GM23338 (cell line): ENCODE measurements at regions not wholly inside any gene's neighbourhood (a gene's known extent, or its start where the extent isn't known, plus 50 kb on each side); places are given as distances from the start of the nearest gene placed in this dataset.

Experiments
- ATAC-seq: fragments of 200-7000 bp; cut with Tn5 transposase; 3 replicates; pipeline ENCODE4 v1.9.1; 2020
- DNase-seq: peaks from one replicate; pipeline ENCODE4 v3.0.0-alpha.2; 2015; ENCODE audit warnings: low spot score
- H2AFZ ChIP-seq: fragments of 200-600 bp; sonication (generic); 2 replicates; pipeline ENCODE4 v1.8.0; 2016; ENCODE audit warnings: antibody characterized with exemption, mild to moderate bottlenecking, moderate library complexity
- H3F3A ChIP-seq: fragments of 200-600 bp; sonication (generic); replicated peaks from 2 replicates; pipeline ENCODE4 v1.8.0; 2017; ENCODE audit warnings: antibody characterized with exemption, mixed run types, low read depth
- H3K27ac ChIP-seq: fragments of 200-600 bp; sonication (generic); 2 replicates; pipeline ENCODE4 v1.6.1; 2016; ENCODE audit warnings: low read depth
- H3K27me3 ChIP-seq: fragments of 200-600 bp; sonication (generic); 2 replicates; pipeline ENCODE4 v1.8.0; 2016; ENCODE audit warnings: mild to moderate bottlenecking, mixed run types, moderate library complexity; ENCODE audit not compliant: insufficient read depth
- H3K36me3 ChIP-seq: fragments of 200-600 bp; sonication (generic); 2 replicates; pipeline ENCODE4 v1.8.0; 2016; ENCODE audit warnings: mild to moderate bottlenecking; ENCODE audit not compliant: insufficient read depth
- H3K4me1 ChIP-seq: fragments of 200-600 bp; sonication (generic); 2 replicates; pipeline ENCODE4 v1.8.0; 2016; ENCODE audit warnings: mild to moderate bottlenecking, moderate library complexity; ENCODE audit not compliant: insufficient read depth
- H3K4me2 ChIP-seq: fragments of 200-600 bp; sonication (generic); 2 replicates; pipeline ENCODE4 v1.7.1; 2017; ENCODE audit warnings: mixed run types
- H3K4me3 ChIP-seq: fragments of 200-600 bp; sonication (generic); 2 replicates; pipeline ENCODE4 v1.6.1; 2016; ENCODE audit warnings: mixed run types
- H3K79me2 ChIP-seq: fragments of 200-600 bp; sonication (generic); replicated peaks from 2 replicates; pipeline ENCODE4 v1.8.0; 2017; ENCODE audit warnings: mild to moderate bottlenecking; ENCODE audit not compliant: insufficient read depth
- H3K9me2 ChIP-seq: fragments of 200-600 bp; sonication (generic); 2 replicates; pipeline ENCODE4 v1.8.0; 2017; ENCODE audit not compliant: insufficient read depth
- H4K20me1 ChIP-seq: fragments of 200-600 bp; sonication (generic); replicated peaks from 2 replicates; pipeline ENCODE4 v1.8.0; 2017; ENCODE audit warnings: mild to moderate bottlenecking; ENCODE audit not compliant: insufficient read depth
- H3K27ac Mint-ChIP-seq: 2 replicates; pipeline ENCODE4 v1.8.0; 2020; ENCODE audit warnings: inconsistent platforms, mild to moderate bottlenecking, moderate library complexity, mixed read lengths
- H3K27me3 Mint-ChIP-seq: 3 replicates; pipeline ENCODE4 v1.8.0; 2022; ENCODE audit warnings: low read depth, mild to moderate bottlenecking, moderate library complexity, mixed read lengths, inconsistent platforms; ENCODE audit not compliant: insufficient read depth, poor library complexity
- H3K36me3 Mint-ChIP-seq: 3 replicates; pipeline ENCODE4 v1.8.0; 2021; ENCODE audit warnings: low read depth, mild to moderate bottlenecking, inconsistent platforms, moderate library complexity, mixed read lengths
- H3K4me1 Mint-ChIP-seq: 3 replicates; pipeline ENCODE4 v1.8.0; 2020; ENCODE audit warnings: mild to moderate bottlenecking, inconsistent platforms, mixed read lengths
- H3K4me3 Mint-ChIP-seq: 3 replicates; pipeline ENCODE4 v1.8.0; 2021; ENCODE audit warnings: moderate library complexity, mild to moderate bottlenecking, inconsistent platforms, mixed read lengths
- H3K9me3 Mint-ChIP-seq: 3 replicates; pipeline ENCODE4 v1.8.0; 2020; ENCODE audit warnings: moderate library complexity, mild to moderate bottlenecking, inconsistent platforms, mixed read lengths
- CREB1 ChIP-seq: fragments of 250-450 bp; sonication (Bioruptor Pico); IDR thresholded peaks from 2 replicates; pipeline ENCODE4 v1.5.0; 2020; ENCODE audit warnings: low read depth, mild to moderate bottlenecking, moderate library complexity
- CTCF ChIP-seq, 2 experiments: fragments of 200-600 bp in 1 of 2; sonication (generic) in 1 of 2; conservative IDR thresholded peaks; 2 replicates each; pipeline versions ENCODE4 v1.5.1 to v1.6.1; 2016 to 2017; ENCODE audit warnings: antibody characterized with exemption in 2 of 2, low read depth in 2 of 2, mild to moderate bottlenecking in 2 of 2, moderate library complexity in 1 of 2
- EZH2 ChIP-seq: fragments of 200-600 bp; sonication (generic); IDR thresholded peaks from one replicate; pipeline ENCODE4 v1.8.0; 2017; ENCODE audit warnings: antibody characterized with exemption, mild to moderate bottlenecking, low read depth; ENCODE audit not compliant: unreplicated experiment
- NANOG ChIP-seq: IDR thresholded peaks from 2 replicates; pipeline ENCODE4 v1.6.1; 2016; ENCODE audit warnings: antibody characterized with exemption, borderline replicate concordance
- STAT1 ChIP-seq: IDR thresholded peaks from one replicate; pipeline ENCODE4 v1.6.1; 2016; ENCODE audit warnings: antibody characterized with exemption; ENCODE audit not compliant: unreplicated experiment
- ZNF331 ChIP-seq: fragments of 250-450 bp; sonication (Bioruptor Pico); IDR thresholded peaks from 2 replicates; pipeline ENCODE4 v1.5.0; 2020; ENCODE audit warnings: low read depth, mild to moderate bottlenecking, moderate library complexity
- ZNF462 ChIP-seq: fragments of 250-450 bp; sonication (Bioruptor Pico); IDR thresholded peaks from 2 replicates; pipeline ENCODE4 v1.5.0; 2020; ENCODE audit warnings: mild to moderate bottlenecking, moderate library complexity

GRCh38 chr10:44167752-44168151 lies 217.1 kb downstream of the CXCL12 start (continued):
- TF ChIP-seq CTCF (conservative IDR thresholded peaks at IDR 0.05; ENCODE audit: low read depth in 2 of 2), result no peak
- no peak for TF ChIP-seq EZH2

GRCh38 chr10:44166441-44166840 lies 218.5 kb downstream of the CXCL12 start:
- no peak for DNase-seq
- H3K4me3 Mint-ChIP-seq, result no peak overlapping the region
- H2AFZ ChIP-seq, result no peak overlapping the region
- H3F3A ChIP-seq, result no peaks in the 10 kb centered on the region
- H4K20me1 ChIP-seq, result no peaks in the 10 kb centered on the region
- ATAC-seq, result no peak
- H3K27ac ChIP-seq, result no peak overlapping the region
- no peaks in the 10 kb centered on the region for H3K27me3 ChIP-seq
- H3K27ac Mint-ChIP-seq, result no peak overlapping the region; the same call in 1 of the 2 replicates
- H3K9me2 ChIP-seq, result no peaks in the 10 kb centered on the region
- H3K9me3 Mint-ChIP-seq, result no peaks in the 10 kb centered on the region
- H3K4me3 ChIP-seq, result no peak overlapping the region
- no peaks in the 10 kb centered on the region for H3K36me3 Mint-ChIP-seq
- peaks cover 3% of the 10 kb centered on the region for H3K27me3 Mint-ChIP-seq
- H3K36me3 ChIP-seq, result no peaks in the 10 kb centered on the region
- H3K4me1 ChIP-seq, result no peaks in the 10 kb centered on the region
- no peaks in the 10 kb centered on the region for H3K79me2 ChIP-seq
- no peak for TF ChIP-seq STAT1
- no peak for TF ChIP-seq NANOG
- no peak for TF ChIP-seq ZNF331
- no peak for TF ChIP-seq CREB1 (CRISPR knock-in tag)
- no peak for TF ChIP-seq ZNF462 (CRISPR knock-in tag)
- TF ChIP-seq EZH2, result no peak
- no peak overlapping the region for H3K4me2 ChIP-seq
- peaks cover 1% of the 10 kb centered on the region for H3K4me1 Mint-ChIP-seq
